Thyroid gland (tissue), 4 donors: ENCODE measurements at regions not wholly inside any gene's neighbourhood (a gene's known extent, or its start where the extent isn't known, plus 50 kb on each side); places are given as distances from the start of the nearest gene placed in this dataset.

Experiments
- POLR2A ChIP-seq, 2 donors: fragments of 450-650 bp; IDR thresholded peaks; one replicate each; pipeline ENCODE4 v1.6.1; 2017; ENCODE audit warnings: antibody characterized with exemption in 2 of 2, mild to moderate bottlenecking in 2 of 2, moderate library complexity in 1 of 2
- TF ChIP-seq, protein P1 (sequence below), 6 experiments: fragments of 200-600 bp in 3 of 6; fragments of 450-650 bp in 3 of 6; sonication (generic) in 3 of 6; IDR thresholded peaks; one replicate each; pipeline ENCODE4 v1.5.1; 2016 to 2019; ENCODE audit warnings: antibody characterized with exemption in 6 of 6, mild to moderate bottlenecking in 2 of 6, inconsistent platforms in 1 of 6, moderate library complexity in 1 of 6

DNA sequence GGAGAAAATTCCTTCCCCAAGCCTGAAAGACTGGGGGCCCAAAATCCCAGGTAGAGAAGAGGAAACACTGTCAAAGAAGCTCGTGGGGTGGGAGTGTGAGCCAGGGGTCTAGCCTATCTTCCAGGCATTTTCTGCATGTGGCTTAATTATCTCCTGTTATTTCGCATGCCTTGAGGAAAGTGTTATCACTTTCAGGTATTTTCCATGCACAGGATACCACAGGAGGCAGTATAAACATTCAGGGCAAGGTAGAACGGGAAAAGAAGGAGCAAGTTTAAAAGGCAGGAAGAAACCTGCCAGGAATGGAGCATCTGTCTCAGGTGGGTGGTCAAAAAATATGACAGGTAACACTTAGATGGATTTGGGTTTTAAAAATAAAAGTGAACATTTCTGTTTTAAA is 575.3 kb upstream of the ZNF385D start:
- TF ChIP-seq, protein P1, sequence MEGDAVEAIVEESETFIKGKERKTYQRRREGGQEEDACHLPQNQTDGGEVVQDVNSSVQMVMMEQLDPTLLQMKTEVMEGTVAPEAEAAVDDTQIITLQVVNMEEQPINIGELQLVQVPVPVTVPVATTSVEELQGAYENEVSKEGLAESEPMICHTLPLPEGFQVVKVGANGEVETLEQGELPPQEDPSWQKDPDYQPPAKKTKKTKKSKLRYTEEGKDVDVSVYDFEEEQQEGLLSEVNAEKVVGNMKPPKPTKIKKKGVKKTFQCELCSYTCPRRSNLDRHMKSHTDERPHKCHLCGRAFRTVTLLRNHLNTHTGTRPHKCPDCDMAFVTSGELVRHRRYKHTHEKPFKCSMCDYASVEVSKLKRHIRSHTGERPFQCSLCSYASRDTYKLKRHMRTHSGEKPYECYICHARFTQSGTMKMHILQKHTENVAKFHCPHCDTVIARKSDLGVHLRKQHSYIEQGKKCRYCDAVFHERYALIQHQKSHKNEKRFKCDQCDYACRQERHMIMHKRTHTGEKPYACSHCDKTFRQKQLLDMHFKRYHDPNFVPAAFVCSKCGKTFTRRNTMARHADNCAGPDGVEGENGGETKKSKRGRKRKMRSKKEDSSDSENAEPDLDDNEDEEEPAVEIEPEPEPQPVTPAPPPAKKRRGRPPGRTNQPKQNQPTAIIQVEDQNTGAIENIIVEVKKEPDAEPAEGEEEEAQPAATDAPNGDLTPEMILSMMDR (IDR thresholded peaks at IDR 0.05), result no peak
- no peak for TF ChIP-seq POLR2A (IDR thresholded peaks at IDR 0.05)
